HL-60 (cell line): ENCODE measurements at regions not wholly inside any gene's neighbourhood (a gene's known extent, or its start where the extent isn't known, plus 50 kb on each side); places are given as distances from the start of the nearest gene placed in this dataset.

Experiments
- DNase-seq, 2 experiments: peaks; one replicate each; pipeline ENCODE4 v3.0.0-alpha.2; 2010 to 2020; ENCODE audit warnings: low read depth in 1 of 2, low spot score in 1 of 2
- H3K27ac ChIP-seq: fragments of 250-450 bp; sonication (Bioruptor Pico); replicated peaks from 2 replicates; pipeline ENCODE4 v1.5.1; 2020; ENCODE audit warnings: mild to moderate bottlenecking, moderate library complexity
- H3K27me3 ChIP-seq: fragments of 250-450 bp; sonication (Bioruptor Pico); 2 replicates; pipeline ENCODE4 v1.5.1; 2021; ENCODE audit warnings: mild to moderate bottlenecking, moderate library complexity; ENCODE audit not compliant: insufficient read depth, poor library complexity, severe bottlenecking
- H3K4me3 ChIP-seq: replicated peaks from 2 replicates; pipeline ENCODE4 v1.5.1; 2011; ENCODE audit warnings: mild to moderate bottlenecking, control low read depth, low read length; ENCODE audit not compliant: insufficient read depth
- CTCF ChIP-seq: IDR thresholded peaks from one replicate; pipeline ENCODE4 v1.5.1; 2011; ENCODE audit warnings: low read length, control low read depth, inconsistent platforms; ENCODE audit not compliant: insufficient read depth
- GABPA ChIP-seq: IDR thresholded peaks from 2 replicates; pipeline ENCODE4 v1.6.1; 2012; ENCODE audit warnings: low read depth
- POLR2AphosphoS5 ChIP-seq: IDR thresholded peaks from 2 replicates; pipeline ENCODE4 v1.6.1; 2012; ENCODE audit warnings: low read depth
- REST ChIP-seq: IDR thresholded peaks from 2 replicates; pipeline ENCODE4 v1.6.1; 2012; ENCODE audit warnings: low read depth; ENCODE audit not compliant: insufficient replicate concordance
- SPI1 ChIP-seq: IDR thresholded peaks from 2 replicates; pipeline ENCODE4 v1.6.1; 2012; ENCODE audit warnings: low read depth, mild to moderate bottlenecking, borderline replicate concordance

- DNase-seq = no peak
- no peak for TF ChIP-seq CTCF
- no peak for TF ChIP-seq SPI1
- TF ChIP-seq POLR2AphosphoS5 = no peak
- TF ChIP-seq REST = no peak
- TF ChIP-seq GABPA = no peak
- no peaks in the 10 kb centered on the region for H3K27me3 ChIP-seq
- no peak overlapping the region for H3K27ac ChIP-seq
- no peak overlapping the region for H3K4me3 ChIP-seq
Measured at GRCh38 chr2:105519516-105519915, 120.7 kb upstream of the FHL2 start.

GRCh38 chr2:105518897-105519296 lies 120.0 kb upstream of the FHL2 start:
- H3K4me3 ChIP-seq = no peak overlapping the region
- no peak for DNase-seq
- peaks cover 2% of the 10 kb centered on the region for H3K27me3 ChIP-seq
- H3K27ac ChIP-seq = no peak overlapping the region
- no peak for TF ChIP-seq SPI1
- no peak for TF ChIP-seq GABPA
- TF ChIP-seq REST = no peak
- no peak for TF ChIP-seq CTCF
- TF ChIP-seq POLR2AphosphoS5 = no peak

GRCh38 chr2:105517814-105518705 lies 119.2 kb upstream of the FHL2 start:
- TF ChIP-seq CTCF (no peak), GABPA (no peak), REST (no peak), POLR2AphosphoS5 (no peak), SPI1 (no peak)
- no peak overlapping the region for H3K4me3 ChIP-seq
- no peak overlapping the region for H3K27ac ChIP-seq
- peaks cover 2% of the 10 kb centered on the region for H3K27me3 ChIP-seq
- no peak for DNase-seq
